CD14-positive monocyte (primary cell): ENCODE measurements at regions not wholly inside any gene's neighbourhood (a gene's known extent, or its start where the extent isn't known, plus 50 kb on each side); places are given as distances from the start of the nearest gene placed in this dataset.
"Not testable (repeated sequence)": the region's sequence is repeated elsewhere in the genome, so short reads cannot be mapped to it uniquely, and the experiment has no call there.

Experiments
- DNase-seq, 3 donors: peaks; one replicate each; pipeline ENCODE4 v3.0.0-alpha.2; 2011 to 2022
- H2AFZ ChIP-seq: 2 replicates; pipeline ENCODE4 v1.6.0; 2012; ENCODE audit warnings: mild to moderate bottlenecking, low read depth, low read length, inconsistent platforms; ENCODE audit not compliant: insufficient read depth, poor library complexity, severe bottlenecking
- H3K27ac ChIP-seq, 2 donors: 1 replicate in 1 of 2; 2 replicates in 1 of 2; pipeline ENCODE4 v1.5.1; 2012 to 2013; ENCODE audit warnings: low read length in 2 of 2, control low read depth in 1 of 2, inconsistent platforms in 1 of 2, low read depth in 1 of 2, mild to moderate bottlenecking in 1 of 2
- H3K27me3 ChIP-seq, 2 donors: one replicate each; pipeline versions ENCODE4 v1.6.0 to v1.6.1; 2011 to 2013; ENCODE audit warnings: low read length in 2 of 2; ENCODE audit not compliant: control insufficient read depth in 2 of 2, insufficient read depth in 2 of 2
- H3K36me3 ChIP-seq, 2 donors: replicated peaks in 1 of 2; 1 replicate in 1 of 2; 2 replicates in 1 of 2; pipeline versions ENCODE4 v1.5.1 to v1.6.1; 2012 to 2013; ENCODE audit warnings: low read length in 2 of 2, control low read depth in 1 of 2, inconsistent platforms in 1 of 2, mild to moderate bottlenecking in 1 of 2; ENCODE audit not compliant: insufficient read depth in 2 of 2, control insufficient read depth in 1 of 2
- H3K4me1 ChIP-seq, 2 donors: 1 replicate in 1 of 2; 2 replicates in 1 of 2; pipeline versions ENCODE4 v1.5.1 to v1.6.1; 2012 to 2013; ENCODE audit warnings: low read length in 2 of 2, control low read depth in 1 of 2, inconsistent platforms in 1 of 2, mild to moderate bottlenecking in 1 of 2, moderate library complexity in 1 of 2; ENCODE audit not compliant: insufficient read depth in 2 of 2, control insufficient read depth in 1 of 2
- H3K4me2 ChIP-seq: replicated peaks from 2 replicates; pipeline ENCODE3; 2012; ENCODE audit warnings: low read length, moderate library complexity, mild to moderate bottlenecking; ENCODE audit not compliant: poor library complexity, severe bottlenecking; ENCODE audit errors: extremely low read depth
- H3K4me3 ChIP-seq, 3 experiments: fragments of 200-600 bp in 1 of 3; sonication (generic) in 1 of 3; replicated peaks in 1 of 3; 1 replicate in 2 of 3; 2 replicates in 1 of 3; pipeline ENCODE4 v1.5.1; 2011 to 2013; ENCODE audit warnings: low read length in 3 of 3, mild to moderate bottlenecking in 3 of 3, control low read depth in 2 of 3, low read depth in 2 of 3, inconsistent platforms in 1 of 3, moderate library complexity in 1 of 3
- H3K79me2 ChIP-seq: 2 replicates; pipeline ENCODE4 v1.6.0; 2012; ENCODE audit warnings: mild to moderate bottlenecking, control low read depth, inconsistent platforms, low read length, moderate library complexity; ENCODE audit not compliant: insufficient read depth
- H3K9ac ChIP-seq: 2 replicates; pipeline ENCODE4 v1.6.0; 2017; ENCODE audit warnings: low read length, mild to moderate bottlenecking; ENCODE audit not compliant: insufficient read depth, poor library complexity, severe bottlenecking
- H3K9me3 ChIP-seq, 2 donors: replicated peaks in 1 of 2; 1 replicate in 1 of 2; 2 replicates in 1 of 2; pipeline versions ENCODE4 v1.5.1 to v1.6.1; 2012 to 2013; ENCODE audit warnings: low read length in 2 of 2, control low read depth in 1 of 2; ENCODE audit not compliant: control insufficient read depth in 1 of 2, insufficient read depth in 1 of 2
- H4K20me1 ChIP-seq: 2 replicates; pipeline ENCODE4 v1.6.0; 2012; ENCODE audit warnings: mild to moderate bottlenecking, low read length, control low read depth, moderate library complexity; ENCODE audit not compliant: insufficient read depth
- H3K27ac Mint-ChIP-seq, 7 donors: one replicate each; pipeline ENCODE4 v1.8.0; 2020; ENCODE audit warnings: mild to moderate bottlenecking in 7 of 7, mixed read lengths in 7 of 7, moderate library complexity in 6 of 7, inconsistent platforms in 2 of 7
- H3K27me3 Mint-ChIP-seq, 3 donors: one replicate each; pipeline ENCODE4 v1.8.0; 2021 to 2022; ENCODE audit warnings: low read depth in 3 of 3, mild to moderate bottlenecking in 3 of 3, mixed read lengths in 3 of 3, moderate library complexity in 3 of 3, inconsistent platforms in 1 of 3
- H3K36me3 Mint-ChIP-seq, 2 donors: one replicate each; pipeline ENCODE4 v1.8.0; 2020; ENCODE audit warnings: mixed read lengths in 2 of 2, inconsistent platforms in 1 of 2, mild to moderate bottlenecking in 1 of 2
- H3K4me1 Mint-ChIP-seq: one replicate; pipeline ENCODE4 v1.8.0; 2020; ENCODE audit warnings: mild to moderate bottlenecking, mixed read lengths
- H3K4me3 Mint-ChIP-seq, 2 donors: one replicate each; pipeline ENCODE4 v1.8.0; 2020; ENCODE audit warnings: mild to moderate bottlenecking in 2 of 2, mixed read lengths in 2 of 2, moderate library complexity in 1 of 2
- H3K9me3 Mint-ChIP-seq, 7 donors: one replicate each; pipeline ENCODE4 v1.8.0; 2020 to 2022; ENCODE audit warnings: mixed read lengths in 7 of 7, mild to moderate bottlenecking in 6 of 7, moderate library complexity in 6 of 7, inconsistent platforms in 2 of 7
- CTCF ChIP-seq: fragments of 200-600 bp; IDR thresholded peaks from one replicate; pipeline ENCODE4 v1.8.0; 2022; ENCODE audit warnings: antibody characterized with exemption, mild to moderate bottlenecking
- WGBS: methylation state at CpG from one replicate; pipeline ENCODE4 v1.1.5; 2013; ENCODE audit warnings: missing lambda C conversion rate; ENCODE audit not compliant: insufficient coverage; 5-methylcytosine and 5-hydroxymethylcytosine counted together
- intact Hi-C, 2 donors: fragments of 100-400 bp; cut with micrococcal nuclease; formaldehyde crosslinking; loops; one replicate each; pipeline versions ENCODE4 v1.15.0 to v1.15.1; 2023

DNA sequence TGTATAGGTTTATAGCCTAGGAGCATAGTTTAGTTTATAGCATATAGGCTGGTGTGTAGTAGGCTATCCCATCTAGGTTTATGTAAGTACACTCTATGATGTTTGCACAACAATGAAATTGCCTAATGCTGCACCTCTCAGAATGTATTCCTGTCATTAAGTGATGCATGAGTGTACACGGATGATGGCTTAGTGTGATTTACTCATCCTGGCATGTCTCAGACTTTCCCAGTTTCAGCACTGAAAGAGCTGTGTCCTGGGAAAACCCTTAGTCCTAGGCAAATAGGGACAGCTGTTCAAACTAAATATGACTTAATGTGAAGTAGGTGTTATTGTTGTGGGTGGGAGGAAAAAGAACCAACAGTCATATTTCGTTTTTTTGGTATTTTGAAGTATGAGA is 264.9 kb upstream of the MAGEB18 start:
- H2AFZ ChIP-seq: no peak overlapping the region
- Mint-ChIP-seq H3K4me1 (no peaks in the 10 kb centered on the region), H3K4me3 (no peak overlapping the region), H3K9me3 (peaks cover 0 to 2% (median 0%) of the 10 kb centered on the region in 7 donors), H3K36me3 (no peaks in the 10 kb centered on the region), H3K27ac (no peak overlapping the region), H3K27me3 (no peaks in the 10 kb centered on the region)
- H3K9ac ChIP-seq: no peak overlapping the region
- no peaks in the 10 kb centered on the region for H4K20me1 ChIP-seq
- no peaks in the 10 kb centered on the region for H3K4me1 ChIP-seq
- H3K36me3 ChIP-seq: no peaks in the 10 kb centered on the region
- H3K4me2 ChIP-seq: no peak overlapping the region
- H3K27ac ChIP-seq: no peak overlapping the region
- intact Hi-C loops: no loop called here
- no peaks in the 10 kb centered on the region for H3K9me3 ChIP-seq
- no peak for TF ChIP-seq CTCF
- no peaks in the 10 kb centered on the region for H3K27me3 ChIP-seq
- no CpG with 5 or more reads among the region's 2 CpGs for WGBS
- H3K4me3 ChIP-seq: no peak overlapping the region
- H3K79me2 ChIP-seq: no peaks in the 10 kb centered on the region
- DNase-seq: no peak

DNA sequence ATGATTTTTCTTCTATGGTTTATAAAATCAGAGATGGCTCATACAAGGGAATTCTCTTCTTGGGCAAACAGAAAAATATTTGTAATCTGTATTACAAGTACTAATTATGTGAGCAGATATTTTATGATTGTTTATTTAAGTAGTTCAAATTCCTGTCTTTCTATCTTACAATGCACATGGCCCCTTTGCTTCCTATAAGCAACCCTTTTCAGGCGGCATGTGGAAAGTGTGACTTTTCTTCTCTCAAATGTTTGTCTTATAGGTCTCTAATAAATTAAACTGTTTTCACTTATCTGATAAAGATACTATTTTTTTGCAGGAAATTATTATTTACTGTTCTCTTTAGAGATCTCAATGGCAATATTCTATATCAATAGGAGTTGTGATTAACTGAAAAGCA is 259.3 kb upstream of the MAGEB18 start:
- H3K27ac Mint-ChIP-seq: no peak overlapping the region
- no peak overlapping the region for H3K4me3 Mint-ChIP-seq
- H3K9ac ChIP-seq: no peak overlapping the region
- no peak for DNase-seq
- H3K9me3 ChIP-seq: peaks cover 0 to 12% of the 10 kb centered on the region in 2 donors
- no peaks in the 10 kb centered on the region for H3K4me1 Mint-ChIP-seq
- no peak for TF ChIP-seq CTCF
- H3K27me3 Mint-ChIP-seq: no peaks in the 10 kb centered on the region
- no peak overlapping the region for H3K4me2 ChIP-seq
- H3K4me3 ChIP-seq: no peak overlapping the region
- no peaks in the 10 kb centered on the region for H3K79me2 ChIP-seq
- H4K20me1 ChIP-seq: no peaks in the 10 kb centered on the region
- no CpG with 5 or more reads among the region's 1 CpG for WGBS
- no peak overlapping the region for H3K27ac ChIP-seq
- H2AFZ ChIP-seq: no peak overlapping the region
- no peaks in the 10 kb centered on the region for H3K27me3 ChIP-seq
- no peaks in the 10 kb centered on the region for H3K4me1 ChIP-seq
- peaks cover 0 to 4% (median 2%) of the 10 kb centered on the region in 7 donors for H3K9me3 Mint-ChIP-seq
- H3K36me3 ChIP-seq: no peaks in the 10 kb centered on the region
- H3K36me3 Mint-ChIP-seq: no peaks in the 10 kb centered on the region
- intact Hi-C loops: no loop called here

DNA sequence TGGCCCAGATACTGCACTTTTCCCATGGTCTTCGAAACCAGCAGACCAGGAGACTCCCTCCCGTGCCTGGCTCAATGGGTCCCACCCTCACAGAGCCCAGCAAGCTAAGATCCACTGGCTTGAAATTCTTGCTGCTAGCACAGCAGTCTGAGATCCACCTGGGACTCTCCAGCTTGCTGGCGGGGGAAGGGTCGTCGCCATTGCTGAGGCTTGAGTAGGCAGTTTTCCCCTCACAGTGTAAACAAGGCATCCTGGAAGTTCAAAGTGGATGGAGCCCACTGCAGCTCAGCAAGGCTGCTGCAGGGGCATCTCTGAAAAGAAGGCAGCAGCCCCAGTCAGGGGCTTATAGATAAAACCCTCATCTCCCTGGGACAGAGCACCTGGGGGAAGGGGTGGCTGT is 255.6 kb upstream of the MAGEB18 start:
- H3K27ac Mint-ChIP-seq: not testable (repeated sequence)

More for the DNA sequence above, 255.6 kb upstream of the MAGEB18 start:
- H3K27me3 ChIP-seq, H3K27me3 Mint-ChIP-seq, H3K4me2 ChIP-seq, H3K36me3 Mint-ChIP-seq, H3K4me1 ChIP-seq, H3K27ac ChIP-seq, H3K9me3 Mint-ChIP-seq, H3K4me3 ChIP-seq, H3K36me3 ChIP-seq, DNase-seq, H3K4me3 Mint-ChIP-seq, H2AFZ ChIP-seq, intact Hi-C loops, H3K9ac ChIP-seq, H4K20me1 ChIP-seq, H3K79me2 ChIP-seq, H3K4me1 Mint-ChIP-seq: not testable (repeated sequence)
- H3K9me3 ChIP-seq: peaks cover 0 to 12% of the 10 kb centered on the region in 2 donors
- WGBS: 90% methylated on average over 2 of the region's 5 CpGs
